ENCODE measurements at regions not wholly inside any gene's neighbourhood (a gene's known extent, or its start where the extent isn't known, plus 50 kb on each side); places are given as distances from the start of the nearest gene placed in this dataset.
"Not testable (repeated sequence)": the region's sequence is repeated elsewhere in the genome, so short reads cannot be mapped to it uniquely, and the experiment has no call there.

GRCh38 chr3:144953959-144954358, 982.3 kb downstream of the DIPK2A start:
- DNase-seq: no peak
- H3K27me3 Mint-ChIP-seq (ENCODE audit: insufficient read depth): no peaks in the 10 kb centered on the region
- no peaks in the 10 kb centered on the region for H3K36me3 Mint-ChIP-seq (ENCODE audit: low read depth)
- H3K9me3 Mint-ChIP-seq: peaks cover 48% of the 10 kb centered on the region
- TF ChIP-seq, protein P1, sequence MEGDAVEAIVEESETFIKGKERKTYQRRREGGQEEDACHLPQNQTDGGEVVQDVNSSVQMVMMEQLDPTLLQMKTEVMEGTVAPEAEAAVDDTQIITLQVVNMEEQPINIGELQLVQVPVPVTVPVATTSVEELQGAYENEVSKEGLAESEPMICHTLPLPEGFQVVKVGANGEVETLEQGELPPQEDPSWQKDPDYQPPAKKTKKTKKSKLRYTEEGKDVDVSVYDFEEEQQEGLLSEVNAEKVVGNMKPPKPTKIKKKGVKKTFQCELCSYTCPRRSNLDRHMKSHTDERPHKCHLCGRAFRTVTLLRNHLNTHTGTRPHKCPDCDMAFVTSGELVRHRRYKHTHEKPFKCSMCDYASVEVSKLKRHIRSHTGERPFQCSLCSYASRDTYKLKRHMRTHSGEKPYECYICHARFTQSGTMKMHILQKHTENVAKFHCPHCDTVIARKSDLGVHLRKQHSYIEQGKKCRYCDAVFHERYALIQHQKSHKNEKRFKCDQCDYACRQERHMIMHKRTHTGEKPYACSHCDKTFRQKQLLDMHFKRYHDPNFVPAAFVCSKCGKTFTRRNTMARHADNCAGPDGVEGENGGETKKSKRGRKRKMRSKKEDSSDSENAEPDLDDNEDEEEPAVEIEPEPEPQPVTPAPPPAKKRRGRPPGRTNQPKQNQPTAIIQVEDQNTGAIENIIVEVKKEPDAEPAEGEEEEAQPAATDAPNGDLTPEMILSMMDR (IDR thresholded peaks at IDR 0.05): no peak
- no peaks in the 10 kb centered on the region for H3K4me1 Mint-ChIP-seq (ENCODE audit: low read depth)
- no peak overlapping the region for H3K27ac Mint-ChIP-seq
- no peak overlapping the region for H3K4me3 Mint-ChIP-seq

DNA sequence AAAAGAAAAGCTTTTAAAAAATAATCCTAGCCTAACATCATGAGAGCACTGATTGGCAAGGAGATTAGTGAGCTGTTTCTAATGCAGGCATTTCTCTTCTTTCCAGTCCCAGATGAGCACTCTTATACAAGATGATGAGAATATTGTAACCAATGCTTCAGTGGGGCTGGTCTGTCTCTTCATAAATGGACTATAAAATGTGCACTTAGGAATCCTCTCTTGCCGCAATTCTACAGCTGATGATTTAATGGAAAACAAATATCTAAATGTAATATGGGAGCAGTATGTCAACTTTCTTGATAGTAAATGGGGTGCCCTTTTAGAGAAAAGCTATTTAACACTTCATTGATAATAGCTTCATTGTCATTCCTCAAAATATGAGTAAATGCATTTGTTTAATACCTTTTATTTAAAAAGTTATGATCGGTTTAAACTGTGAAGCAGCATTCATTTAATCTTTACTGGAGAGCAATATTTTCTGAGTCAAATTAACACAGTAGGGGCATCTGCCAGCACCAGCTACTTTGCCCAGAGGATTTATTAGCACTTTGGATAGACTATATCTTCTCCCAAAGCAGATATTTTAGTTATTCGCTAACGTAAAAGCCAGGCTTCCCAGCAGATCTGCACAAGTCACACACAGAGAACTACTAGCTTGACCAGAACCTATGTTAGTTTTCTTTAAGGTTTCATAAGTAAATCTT, 985.9 kb downstream of the DIPK2A start:
- H3K36me3 Mint-ChIP-seq (ENCODE audit: low read depth): no peaks in the 10 kb centered on the region
- no peak overlapping the region for H3K27ac Mint-ChIP-seq
- DNase-seq: no peak
- H3K27me3 Mint-ChIP-seq (ENCODE audit: insufficient read depth): no peaks in the 10 kb centered on the region
- H3K9me3 Mint-ChIP-seq: peaks cover 49% of the 10 kb centered on the region
- TF ChIP-seq, protein P1 (IDR thresholded peaks at IDR 0.05): no peak
- H3K4me1 Mint-ChIP-seq (ENCODE audit: low read depth): no peaks in the 10 kb centered on the region
- no peak overlapping the region for H3K4me3 Mint-ChIP-seq

DNA sequence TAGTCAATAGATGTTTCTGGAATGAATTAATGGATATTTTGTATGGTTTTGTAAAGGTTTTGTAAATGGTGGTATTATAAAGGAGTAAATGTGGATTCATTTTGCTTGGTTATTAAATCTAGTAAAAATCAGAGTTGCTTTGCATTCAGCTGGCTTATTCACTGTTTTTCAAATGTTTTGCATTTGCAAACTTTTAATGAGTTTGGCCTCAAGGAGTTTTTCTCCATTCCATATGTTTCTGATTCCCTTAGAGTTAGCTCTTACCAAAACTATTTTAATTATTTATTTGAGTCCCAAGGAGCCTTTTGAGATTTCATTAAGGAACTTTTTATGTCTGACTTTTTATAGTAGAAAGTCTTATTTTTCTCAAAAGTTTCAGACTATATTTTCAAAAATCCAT, 992.2 kb downstream of the DIPK2A start:
- Mint-ChIP-seq H3K4me3 (no peak overlapping the region), H3K36me3 (ENCODE audit: low read depth) (no peaks in the 10 kb centered on the region), H3K27ac (no peak overlapping the region), H3K27me3 (ENCODE audit: insufficient read depth) (no peaks in the 10 kb centered on the region), H3K9me3 (peaks cover 27% of the 10 kb centered on the region), H3K4me1 (ENCODE audit: low read depth) (no peaks in the 10 kb centered on the region)
- no peak for DNase-seq
- TF ChIP-seq, protein P1 (IDR thresholded peaks at IDR 0.05): no peak

DNA sequence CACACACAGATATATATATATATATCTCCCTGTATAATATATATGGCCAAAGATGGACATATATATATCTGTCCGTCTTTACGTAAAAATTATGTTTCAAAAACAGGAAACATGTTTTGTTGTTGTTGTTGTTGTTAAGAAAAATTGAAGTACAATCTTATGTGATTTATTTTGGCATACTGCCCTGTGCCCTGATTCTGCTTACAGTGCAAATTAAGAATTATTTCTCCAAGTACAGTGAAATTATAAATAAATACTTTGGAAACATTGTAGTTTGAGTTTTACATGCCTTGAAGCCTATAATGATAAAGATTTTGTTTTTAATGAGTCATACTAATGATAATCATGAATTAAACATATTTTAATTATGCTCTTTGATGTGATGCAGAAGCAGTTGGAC, 994.9 kb downstream of the DIPK2A start:
- no peak for DNase-seq
- H3K27me3 Mint-ChIP-seq (ENCODE audit: insufficient read depth): no peaks in the 10 kb centered on the region

GRCh38 chr3:144968750-144969350, 997.2 kb downstream of the DIPK2A start:
- Mint-ChIP-seq H3K27ac (no peak overlapping the region), H3K27me3 (ENCODE audit: insufficient read depth) (no peaks in the 10 kb centered on the region), H3K4me3 (no peak overlapping the region), H3K4me1 (ENCODE audit: low read depth) (no peaks in the 10 kb centered on the region), H3K9me3 (peaks cover 15% of the 10 kb centered on the region; the same call in 1 of the 2 replicates), H3K36me3 (ENCODE audit: low read depth) (no peaks in the 10 kb centered on the region)
- DNase-seq: no peak
- TF ChIP-seq, protein P1 (IDR thresholded peaks at IDR 0.05): no peak

More for the DNA sequence above, 994.9 kb downstream of the DIPK2A start:
- no peak overlapping the region for H3K27ac Mint-ChIP-seq
- no peaks in the 10 kb centered on the region for H3K4me1 Mint-ChIP-seq (ENCODE audit: low read depth)
- no peak overlapping the region for H3K4me3 Mint-ChIP-seq
- TF ChIP-seq, protein P1 (IDR thresholded peaks at IDR 0.05): no peak
- H3K9me3 Mint-ChIP-seq: peaks cover 18% of the 10 kb centered on the region
- no peaks in the 10 kb centered on the region for H3K36me3 Mint-ChIP-seq (ENCODE audit: low read depth)

DNA sequence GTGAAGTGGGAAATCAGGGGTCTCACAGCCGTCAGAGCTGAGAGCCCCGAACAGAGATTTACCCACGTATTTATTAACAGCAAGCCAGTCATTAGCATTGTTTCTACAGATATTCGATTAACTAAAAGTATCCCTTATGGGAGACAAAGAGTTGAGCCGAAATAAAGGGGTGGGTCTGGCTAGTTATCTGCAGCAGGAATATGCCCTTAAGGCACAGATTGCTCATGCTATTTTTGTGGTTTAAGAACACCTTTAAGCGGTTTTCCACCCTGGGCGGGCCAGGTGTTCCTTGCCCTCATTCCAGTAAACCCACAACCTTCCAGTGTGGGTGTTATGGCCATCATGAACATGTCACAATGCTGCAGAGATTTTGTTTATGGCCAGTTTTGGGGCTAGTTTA, 1012.9 kb downstream of the DIPK2A start:
- not testable (repeated sequence) for H3K4me3 Mint-ChIP-seq; H3K27me3 Mint-ChIP-seq (ENCODE audit: insufficient read depth); H3K4me1 Mint-ChIP-seq (ENCODE audit: low read depth); H3K27ac Mint-ChIP-seq; DNase-seq; H3K36me3 Mint-ChIP-seq (ENCODE audit: low read depth)
- H3K9me3 Mint-ChIP-seq: peaks cover 31% of the 10 kb centered on the region
